Upper lobe of left lung (tissue), 6 donors: ENCODE measurements at regions not wholly inside any gene's neighbourhood (a gene's known extent, or its start where the extent isn't known, plus 50 kb on each side); places are given as distances from the start of the nearest gene placed in this dataset.

Experiments
- ATAC-seq, 2 donors: fragments of 200-7000 bp; cut with Tn5 transposase; one replicate each; pipeline ENCODE4 v1.9.1; 2022; ENCODE audit warnings: mild to moderate bottlenecking in 2 of 2, moderate library complexity in 2 of 2; ENCODE audit not compliant: low FRiP score in 2 of 2
- DNase-seq, 2 donors: peaks; one replicate each; pipeline ENCODE4 v3.0.0-alpha.2; 2019 to 2020
- H3K27ac ChIP-seq, 4 donors: fragments of 200-600 bp; sonication (generic); one replicate each; pipeline ENCODE4 v1.5.1; 2016 to 2019
- H3K27me3 ChIP-seq, 4 donors: fragments of 200-600 bp; sonication (generic); one replicate each; pipeline ENCODE4 v1.5.1; 2017 to 2019
- H3K36me3 ChIP-seq, 4 donors: fragments of 200-600 bp; sonication (generic); one replicate each; pipeline ENCODE4 v1.5.1; 2016 to 2019
- H3K4me1 ChIP-seq, 4 donors: fragments of 200-600 bp; sonication (generic); one replicate each; pipeline ENCODE4 v1.5.1; 2018 to 2019
- H3K4me3 ChIP-seq, 4 donors: fragments of 200-600 bp; sonication (generic); one replicate each; pipeline ENCODE4 v1.5.1; 2017 to 2019; ENCODE audit warnings: mild to moderate bottlenecking in 2 of 4, moderate library complexity in 1 of 4
- H3K9me3 ChIP-seq, 4 donors: fragments of 200-600 bp; sonication (generic); one replicate each; pipeline ENCODE4 v1.5.1; 2018 to 2019
- EP300 ChIP-seq, 4 donors: sonication (generic); formaldehyde crosslinking; IDR thresholded peaks; one replicate each; pipeline ENCODE4 v1.5.1; 2017; ENCODE audit warnings: antibody characterized with exemption in 4 of 4, control low read depth in 2 of 4
- POLR2A ChIP-seq, 4 donors: fragments of 450-650 bp; IDR thresholded peaks; one replicate each; pipeline ENCODE4 v1.5.1; 2016 to 2017; ENCODE audit warnings: antibody characterized with exemption in 4 of 4, mild to moderate bottlenecking in 2 of 4
- POLR2AphosphoS5 ChIP-seq, 2 donors: sonication (generic); formaldehyde crosslinking; IDR thresholded peaks; one replicate each; pipeline ENCODE4 v1.5.1; 2017; ENCODE audit warnings: antibody characterized with exemption in 2 of 2
- WGBS, 2 donors: methylation state at CpG; one replicate each; pipeline ENCODE4 v1.1.5; 2017 to 2018; 5-methylcytosine and 5-hydroxymethylcytosine counted together
- TF ChIP-seq, protein P1 (sequence below), 6 experiments: fragments of 450-650 bp in 4 of 6; fragments of 200-600 bp in 2 of 6; sonication (generic) in 2 of 6; IDR thresholded peaks; one replicate each; pipeline ENCODE4 v1.5.1; 2016 to 2019; ENCODE audit warnings: antibody characterized with exemption in 6 of 6
- donor health status: DM: no; HTN: no; CAD: no; lungs with moderate emphysema.
- donor health status: DM: no; HTN: yes; CAD: no; lungs with severe emphysema.

DNA sequence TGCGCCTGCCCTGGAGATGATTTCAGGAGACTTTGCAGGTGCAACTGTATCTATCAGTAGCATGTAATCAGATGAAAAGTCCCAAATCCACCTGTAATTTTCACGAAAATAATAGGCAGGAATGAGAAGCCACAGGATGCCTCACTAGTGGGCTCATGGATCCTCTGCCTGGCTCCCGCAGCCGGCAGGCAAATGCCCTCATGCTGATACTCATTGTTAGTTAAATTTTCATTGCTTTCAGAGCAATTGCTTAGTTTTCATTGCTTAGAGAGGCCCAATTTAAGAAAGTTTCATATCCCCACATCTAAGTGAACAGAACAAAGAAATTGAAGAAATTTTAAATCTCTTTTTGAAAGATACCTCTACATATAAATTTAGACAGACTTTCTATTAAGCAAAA is 57.6 kb upstream of the CTDP1 start:
- no peak overlapping the region for H3K27ac ChIP-seq
- no peak overlapping the region for H3K4me3 ChIP-seq
- WGBS, 2 donors = 80 to 84% methylated on average over 4 of the region's 4 CpGs
- H3K27me3 ChIP-seq = peaks cover 0 to 1% (median 0%) of the 10 kb centered on the region in 4 donors
- H3K9me3 ChIP-seq = no peaks in the 10 kb centered on the region
- DNase-seq (no peak), ATAC-seq (no peak)
- H3K4me1 ChIP-seq = peaks cover 0 to 10% (median 0%) of the 10 kb centered on the region in 4 donors
- no peak for TF ChIP-seq POLR2A (IDR thresholded peaks at IDR 0.05)
- TF ChIP-seq POLR2AphosphoS5 (IDR thresholded peaks at IDR 0.05) = no peak
- TF ChIP-seq EP300 (IDR thresholded peaks at IDR 0.05) = no peak
- TF ChIP-seq, protein P1, sequence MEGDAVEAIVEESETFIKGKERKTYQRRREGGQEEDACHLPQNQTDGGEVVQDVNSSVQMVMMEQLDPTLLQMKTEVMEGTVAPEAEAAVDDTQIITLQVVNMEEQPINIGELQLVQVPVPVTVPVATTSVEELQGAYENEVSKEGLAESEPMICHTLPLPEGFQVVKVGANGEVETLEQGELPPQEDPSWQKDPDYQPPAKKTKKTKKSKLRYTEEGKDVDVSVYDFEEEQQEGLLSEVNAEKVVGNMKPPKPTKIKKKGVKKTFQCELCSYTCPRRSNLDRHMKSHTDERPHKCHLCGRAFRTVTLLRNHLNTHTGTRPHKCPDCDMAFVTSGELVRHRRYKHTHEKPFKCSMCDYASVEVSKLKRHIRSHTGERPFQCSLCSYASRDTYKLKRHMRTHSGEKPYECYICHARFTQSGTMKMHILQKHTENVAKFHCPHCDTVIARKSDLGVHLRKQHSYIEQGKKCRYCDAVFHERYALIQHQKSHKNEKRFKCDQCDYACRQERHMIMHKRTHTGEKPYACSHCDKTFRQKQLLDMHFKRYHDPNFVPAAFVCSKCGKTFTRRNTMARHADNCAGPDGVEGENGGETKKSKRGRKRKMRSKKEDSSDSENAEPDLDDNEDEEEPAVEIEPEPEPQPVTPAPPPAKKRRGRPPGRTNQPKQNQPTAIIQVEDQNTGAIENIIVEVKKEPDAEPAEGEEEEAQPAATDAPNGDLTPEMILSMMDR (IDR thresholded peaks at IDR 0.05) = no peak
- H3K36me3 ChIP-seq = no peaks in the 10 kb centered on the region

DNA sequence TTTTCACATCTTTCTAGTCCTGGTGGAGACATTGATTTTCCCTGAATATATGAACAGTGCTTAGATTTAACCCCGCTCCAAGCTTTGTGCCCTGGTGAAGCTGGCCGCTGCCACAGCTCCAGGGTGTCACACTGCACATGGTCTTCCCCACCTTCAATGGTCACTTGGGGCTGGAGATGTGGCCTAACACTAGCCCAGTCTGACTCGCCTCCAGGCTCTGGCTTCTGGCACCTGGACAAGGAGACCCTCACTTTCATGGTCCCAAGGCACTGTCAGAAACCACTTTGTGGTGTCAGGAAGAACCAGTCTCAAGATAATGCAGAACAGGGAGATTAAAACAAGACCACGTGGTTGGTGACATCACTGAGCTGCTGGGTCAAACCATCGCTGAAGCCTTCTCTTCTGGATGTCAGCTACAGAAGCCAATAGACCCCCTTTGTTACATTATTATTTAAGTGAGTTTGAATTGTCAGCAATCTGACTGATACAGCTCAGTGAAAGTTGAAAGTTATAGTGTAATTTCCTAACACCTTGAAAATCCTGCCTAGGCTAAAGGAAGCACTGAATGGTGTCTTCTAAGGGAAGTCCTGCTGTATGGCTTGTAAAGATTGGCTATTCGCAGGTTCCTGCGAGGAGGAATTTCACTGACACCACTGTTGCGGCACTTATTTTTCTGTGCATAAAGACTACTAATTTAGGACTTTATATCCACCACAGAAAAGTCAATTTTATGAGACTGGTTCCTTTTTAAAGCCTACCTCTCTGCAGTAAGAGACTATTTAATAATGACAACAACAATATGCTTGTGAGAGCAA is 55.0 kb upstream of the CTDP1 start:
- no peak for DNase-seq
- peaks cover 0 to 6% (median 0%) of the 10 kb centered on the region in 4 donors for H3K4me1 ChIP-seq
- ATAC-seq = peak in 1 of 2 donors; percentile 30
- no peaks in the 10 kb centered on the region for H3K36me3 ChIP-seq
- no peak for TF ChIP-seq EP300 (IDR thresholded peaks at IDR 0.05)
- H3K27me3 ChIP-seq = no peaks in the 10 kb centered on the region
- H3K9me3 ChIP-seq = no peaks in the 10 kb centered on the region
- H3K4me3 ChIP-seq = no peak overlapping the region
- 70 to 74% methylated on average over 7 to 8 of the region's 8 CpGs for WGBS, 2 donors
- H3K27ac ChIP-seq = no peak overlapping the region

DNA sequence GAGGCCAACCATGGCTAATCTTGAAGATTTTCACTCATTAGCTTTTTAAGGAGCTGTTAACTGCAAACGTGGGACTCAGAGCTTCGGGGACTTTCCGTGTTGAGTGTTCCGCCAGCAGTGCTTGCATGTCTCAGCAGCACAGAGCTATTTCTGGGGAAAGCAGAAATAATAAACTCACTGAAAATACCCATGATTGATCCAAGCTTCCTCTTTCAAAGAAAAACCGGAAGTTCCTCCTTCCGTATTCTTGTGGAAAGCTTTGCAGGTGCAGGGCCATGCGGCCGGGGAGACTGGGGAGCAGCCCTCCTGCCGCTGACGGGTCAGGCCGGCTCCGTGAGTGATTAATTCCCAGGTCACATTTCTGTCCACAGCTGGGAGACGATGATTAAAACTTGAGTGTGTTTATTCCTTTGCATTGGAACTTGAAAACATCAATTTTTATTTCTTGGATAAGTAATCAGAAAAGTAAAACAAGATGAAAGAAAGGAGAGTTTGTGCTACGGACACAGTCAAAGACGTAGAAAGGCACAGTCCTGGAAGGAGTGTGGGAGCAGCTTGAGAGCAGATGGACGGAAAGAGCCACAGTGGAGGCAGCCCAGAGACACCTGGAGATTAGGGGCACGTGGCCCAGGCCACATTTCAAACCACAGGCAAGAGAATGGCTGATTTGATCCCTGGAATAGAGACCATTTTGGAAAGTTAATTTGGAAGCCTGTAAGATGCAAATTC is 54.2 kb upstream of the CTDP1 start:
- DNase-seq (no peak), ATAC-seq (peak in 1 of 2 donors; percentile 71)
- Histone ChIP-seq H3K36me3 (no peaks in the 10 kb centered on the region), H3K9me3 (no peaks in the 10 kb centered on the region), H3K4me3 (no peak overlapping the region), H3K27ac (no peak overlapping the region), H3K27me3 (no peaks in the 10 kb centered on the region), H3K4me1 (peaks cover 0 to 6% (median 0%) of the 10 kb centered on the region in 4 donors)
- WGBS, 2 donors = 33 to 39% methylated on average over 17 of the region's 17 CpGs
- TF ChIP-seq POLR2A (IDR thresholded peaks at IDR 0.05) = no peak
- TF ChIP-seq, protein P1 (IDR thresholded peaks at IDR 0.05) = no peak
- no peak for TF ChIP-seq EP300 (IDR thresholded peaks at IDR 0.05)
- no peak for TF ChIP-seq POLR2AphosphoS5 (IDR thresholded peaks at IDR 0.05)

DNA sequence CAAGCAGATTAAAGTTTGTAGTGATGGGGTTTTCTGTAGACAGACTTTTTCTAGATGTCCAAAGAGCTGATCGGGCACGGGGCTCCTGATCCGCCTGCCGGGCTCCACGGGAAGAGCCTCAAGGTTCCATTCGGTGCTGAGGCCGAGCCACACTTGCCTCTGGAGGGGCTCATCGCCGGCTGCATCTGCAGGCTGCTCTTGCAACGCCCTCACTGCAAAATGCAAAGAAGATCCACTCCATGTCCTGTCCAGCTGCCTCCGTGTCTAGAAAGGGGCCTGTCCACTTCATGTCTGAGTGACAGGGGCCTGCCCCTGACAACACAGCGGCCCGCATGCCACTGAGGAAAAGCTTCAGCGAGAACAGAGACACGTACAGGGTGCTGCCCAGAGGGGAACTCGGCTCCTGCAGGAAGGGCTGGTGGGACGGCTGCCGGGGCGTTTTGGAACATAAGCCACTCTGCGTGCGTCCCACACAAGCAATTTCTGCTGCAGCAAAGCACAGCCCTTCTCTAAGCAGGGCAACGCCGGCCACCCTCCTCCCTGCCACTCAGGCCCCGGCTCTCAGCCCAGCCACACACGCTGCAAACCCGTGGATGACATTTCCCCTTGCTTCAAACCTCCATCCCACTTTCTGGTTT is 53.6 kb upstream of the CTDP1 start:
- no peaks in the 10 kb centered on the region for H3K36me3 ChIP-seq
- DNase-seq = no peak
- WGBS, 2 donors = 75 to 80% methylated on average over 7 to 26 of the region's 26 CpGs
- no peaks in the 10 kb centered on the region for H3K9me3 ChIP-seq
- H3K27ac ChIP-seq = no peak overlapping the region
- no peak overlapping the region for H3K4me3 ChIP-seq
- ATAC-seq = no peak
- TF ChIP-seq, protein P1 (IDR thresholded peaks at IDR 0.05) = no peak
- TF ChIP-seq EP300 (IDR thresholded peaks at IDR 0.05) (no peak), POLR2A (IDR thresholded peaks at IDR 0.05) (no peak), POLR2AphosphoS5 (IDR thresholded peaks at IDR 0.05) (no peak)
- peaks cover 0 to 6% (median 0%) of the 10 kb centered on the region in 4 donors for H3K4me1 ChIP-seq
- H3K27me3 ChIP-seq = no peaks in the 10 kb centered on the region
